Aorta (tissue), 5 donors: ENCODE measurements at regions not wholly inside any gene's neighbourhood (a gene's known extent, or its start where the extent isn't known, plus 50 kb on each side); places are given as distances from the start of the nearest gene placed in this dataset.

Experiments
- ATAC-seq: fragments of 200-7000 bp; cut with Tn5 transposase; one replicate; pipeline ENCODE4 v1.9.1; 2022; ENCODE audit warnings: moderate library complexity; ENCODE audit not compliant: low FRiP score
- DNase-seq, 2 donors: peaks; one replicate each; pipeline ENCODE4 v3.0.0-alpha.2; 2020
- H3K27ac ChIP-seq, 2 donors: one replicate each; pipeline ENCODE4 v1.5.1; 2013; ENCODE audit warnings: low read length in 2 of 2, mild to moderate bottlenecking in 2 of 2, moderate library complexity in 2 of 2, control low read depth in 1 of 2, inconsistent platforms in 1 of 2, low read depth in 1 of 2
- H3K27me3 ChIP-seq, 2 donors: one replicate each; pipeline ENCODE4 v1.6.1; 2013; ENCODE audit warnings: control low read depth in 1 of 2, low read length in 1 of 2, mild to moderate bottlenecking in 1 of 2, moderate library complexity in 1 of 2; ENCODE audit not compliant: insufficient read depth in 2 of 2, control insufficient read depth in 1 of 2
- H3K36me3 ChIP-seq, 2 donors: one replicate each; pipeline ENCODE4 v1.6.1; 2013; ENCODE audit warnings: control low read depth in 1 of 2, low read length in 1 of 2, mild to moderate bottlenecking in 1 of 2; ENCODE audit not compliant: insufficient read depth in 2 of 2, control insufficient read depth in 1 of 2
- H3K4me1 ChIP-seq, 2 donors: one replicate each; pipeline ENCODE4 v1.6.1; 2013; ENCODE audit warnings: low read length in 2 of 2, control low read depth in 1 of 2, mild to moderate bottlenecking in 1 of 2, moderate library complexity in 1 of 2; ENCODE audit not compliant: insufficient read depth in 2 of 2, control insufficient read depth in 1 of 2
- H3K4me3 ChIP-seq, 2 donors: one replicate each; pipeline ENCODE4 v1.5.1; 2013; ENCODE audit warnings: low read length in 2 of 2, control low read depth in 1 of 2, mild to moderate bottlenecking in 1 of 2
- H3K9me3 ChIP-seq: one replicate; pipeline ENCODE4 v1.6.1; 2013; ENCODE audit warnings: mild to moderate bottlenecking, low read length; ENCODE audit not compliant: control insufficient read depth
- WGBS, 2 donors: extraction: QIAGEN DNeasy Blood & Tissue Kit; methylation state at CpG; one replicate each; pipeline ENCODE4 v1.1.7; 2013; 5-methylcytosine and 5-hydroxymethylcytosine counted together
- intact Hi-C, 2 donors: fragments of 100-400 bp; cut with DNase I; formaldehyde crosslinking; loops; one replicate each; pipeline versions ENCODE4 v1.14.2 to v1.15.0; 2022
- donor health status: healthy with polysubstance abuse.
- donor health status: Bipolar disorder and iron deficiency.
- donor health status: DM: no; HTN: no; CAD: no.
- donor health status: DM: no; HTN: no; CAD: no.
- donor health status: DM: yes; HTN: yes; CAD: no.

DNA sequence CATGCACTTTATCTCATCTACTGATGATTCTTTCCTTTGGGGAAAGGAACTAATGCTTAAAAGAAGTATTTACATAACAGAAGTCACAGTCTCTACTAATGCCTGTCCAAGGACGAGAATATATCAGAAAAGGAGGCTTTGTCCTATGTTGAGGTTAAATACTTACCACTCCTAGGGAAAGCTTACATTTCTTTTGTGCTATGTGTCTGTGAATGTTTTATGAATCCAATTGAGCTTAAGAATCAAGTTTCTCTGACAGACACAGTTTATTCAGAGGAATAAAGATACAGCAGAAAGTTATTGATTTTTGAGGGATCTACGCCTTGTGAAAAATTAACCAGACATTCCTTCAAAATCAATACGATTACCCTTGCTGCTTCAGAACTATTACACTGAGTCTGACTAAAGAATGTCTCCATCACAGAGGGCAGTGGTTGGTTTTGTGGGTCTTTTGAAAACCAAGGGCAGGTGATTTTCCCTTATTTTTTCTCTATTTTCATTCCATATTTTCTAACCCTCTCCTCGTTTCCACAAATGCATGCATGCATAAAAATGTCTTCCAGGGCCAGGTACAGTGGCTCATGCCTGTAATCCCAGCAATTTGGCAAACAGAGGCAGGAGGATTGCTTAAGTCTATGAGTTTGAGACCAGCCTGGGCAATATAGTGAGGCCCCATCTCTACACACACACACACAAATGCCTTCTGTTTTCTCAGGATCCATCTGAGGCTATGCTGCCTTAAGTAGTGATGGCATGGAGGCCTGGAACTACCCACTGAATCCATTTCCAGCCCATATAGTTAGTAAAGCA is 1095.1 kb downstream of the GALC start:
- intact Hi-C loops: no loop called here

DNA sequence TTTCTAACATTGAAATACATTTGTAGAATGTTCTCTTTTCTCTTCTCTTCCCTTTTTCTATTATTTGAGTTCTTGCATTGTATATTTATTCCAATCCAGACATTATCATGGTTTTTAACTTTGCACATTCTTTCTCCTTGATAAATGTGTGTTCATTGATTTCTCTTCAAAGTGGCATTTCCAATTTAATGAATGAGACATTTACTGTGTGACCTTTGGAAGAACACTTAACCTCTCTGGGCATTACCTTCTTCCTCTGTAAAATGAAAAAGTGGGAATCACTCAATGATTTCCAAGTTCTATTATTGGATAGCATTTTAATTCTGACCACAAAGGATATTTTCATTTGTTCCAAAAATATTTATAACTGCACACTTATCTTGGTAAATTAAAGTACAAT is 1095.8 kb downstream of the GALC start:
- H3K27ac ChIP-seq: no peak overlapping the region
- H3K4me1 ChIP-seq: no peaks in the 10 kb centered on the region
- DNase-seq (no peak), ATAC-seq (no peak)
- no peaks in the 10 kb centered on the region for H3K27me3 ChIP-seq
- H3K9me3 ChIP-seq: no peaks in the 10 kb centered on the region
- intact Hi-C loops: no loop called here
- no peak overlapping the region for H3K4me3 ChIP-seq
- H3K36me3 ChIP-seq: no peaks in the 10 kb centered on the region

More for the DNA sequence above, 1095.1 kb downstream of the GALC start:
- H3K36me3 ChIP-seq: no peaks in the 10 kb centered on the region
- WGBS, 2 donors: 69 to 74% methylated on average over 4 of the region's 4 CpGs
- DNase-seq (no peak), ATAC-seq (no peak)
- H3K4me3 ChIP-seq: no peak overlapping the region
- H3K27ac ChIP-seq: no peak overlapping the region
- no peaks in the 10 kb centered on the region for H3K9me3 ChIP-seq
- no peaks in the 10 kb centered on the region for H3K27me3 ChIP-seq
- no peaks in the 10 kb centered on the region for H3K4me1 ChIP-seq

DNA sequence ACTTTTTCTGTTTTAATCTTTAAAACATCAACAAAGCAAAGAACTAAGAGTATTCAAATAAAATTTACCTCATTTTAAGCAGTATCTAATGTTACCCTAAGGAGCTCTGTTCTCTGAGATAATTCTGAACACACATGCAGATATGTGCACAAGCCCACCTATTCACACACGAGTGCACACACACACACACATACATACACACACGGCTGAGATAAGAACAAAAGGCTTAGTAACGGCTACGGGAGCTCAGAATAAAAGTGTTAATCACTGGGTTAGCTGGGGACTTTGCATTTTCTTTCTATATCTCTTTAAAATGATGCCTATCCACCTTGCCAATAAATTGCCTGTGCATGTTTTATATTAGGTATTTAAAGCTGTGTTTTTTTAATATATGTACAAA is 1096.3 kb downstream of the GALC start:
- ATAC-seq (no peak), DNase-seq (no peak)
- intact Hi-C loops: no loop called here
- Histone ChIP-seq H3K36me3 (no peaks in the 10 kb centered on the region), H3K4me1 (no peaks in the 10 kb centered on the region), H3K27ac (no peak overlapping the region), H3K27me3 (no peaks in the 10 kb centered on the region), H3K4me3 (no peak overlapping the region), H3K9me3 (no peaks in the 10 kb centered on the region)
- 13 to 15% methylated on average over 4 of the region's 4 CpGs for WGBS, 2 donors

DNA sequence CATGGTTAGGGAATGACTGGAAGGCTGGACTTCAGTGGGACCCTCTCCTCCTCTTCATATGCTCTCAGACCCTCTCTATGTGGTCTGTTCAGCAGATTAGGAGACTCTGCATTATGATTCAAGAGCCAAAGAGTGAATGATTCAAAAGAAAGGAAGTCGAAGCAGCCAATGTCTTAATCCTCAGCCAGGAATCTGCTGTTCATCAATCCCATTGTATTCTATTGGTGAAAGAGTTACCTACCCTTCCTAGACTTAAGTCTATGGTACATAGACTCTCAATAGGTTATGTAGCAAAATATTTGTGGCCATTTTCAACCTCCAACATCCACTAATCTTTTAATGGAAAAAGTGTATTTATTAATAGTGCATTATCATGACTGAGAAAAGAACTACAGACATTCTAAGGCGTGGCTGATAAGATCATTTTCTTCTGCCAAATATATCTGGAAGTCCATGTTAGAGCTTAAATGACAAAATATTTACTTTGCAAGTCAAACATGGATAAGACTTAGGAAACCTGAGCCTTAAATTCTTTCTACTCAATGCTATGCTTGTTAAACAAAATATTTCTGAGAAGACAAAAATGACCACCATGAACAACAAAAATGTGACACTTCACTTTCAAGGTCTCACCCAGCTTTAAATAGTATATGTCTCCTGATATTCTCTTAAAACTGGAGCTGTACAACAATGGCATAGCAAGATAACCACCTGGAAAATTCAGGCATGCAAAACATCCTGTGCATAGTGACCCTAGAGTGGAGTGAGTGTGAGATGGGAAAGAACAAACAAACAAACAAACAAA is 1100.6 kb downstream of the GALC start:
- Histone ChIP-seq H3K4me3 (no peak overlapping the region), H3K36me3 (no peaks in the 10 kb centered on the region), H3K9me3 (no peaks in the 10 kb centered on the region), H3K27me3 (no peaks in the 10 kb centered on the region), H3K4me1 (no peaks in the 10 kb centered on the region), H3K27ac (no peak overlapping the region)
- intact Hi-C loops: no loop called here
- 33 to 50% methylated on average over 2 of the region's 2 CpGs for WGBS, 2 donors
- no peak for DNase-seq
- no peak for ATAC-seq

DNA sequence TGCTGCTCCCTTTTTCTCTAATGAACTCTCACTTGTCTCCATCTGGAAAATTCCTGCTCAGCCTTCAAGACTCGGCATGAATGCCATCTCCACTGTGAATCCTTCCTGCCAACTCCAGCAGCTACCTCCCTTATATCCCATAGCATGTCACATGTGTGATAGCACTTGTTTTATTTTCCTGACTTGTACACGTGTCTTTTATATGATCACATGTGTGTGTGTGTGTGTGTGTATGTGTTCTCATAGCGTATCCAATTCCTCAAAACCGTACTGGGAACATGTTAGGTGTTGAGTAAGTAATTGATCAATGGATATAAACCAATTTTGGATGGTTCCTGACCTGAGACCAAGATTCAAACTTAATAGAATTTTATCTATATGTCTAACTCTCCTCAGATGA is 1107.7 kb downstream of the GALC start:
- no peaks in the 10 kb centered on the region for H3K9me3 ChIP-seq
- intact Hi-C loops: no loop called here
- H3K4me3 ChIP-seq: no peak overlapping the region
- no peak overlapping the region for H3K27ac ChIP-seq
- H3K27me3 ChIP-seq: no peaks in the 10 kb centered on the region
- no peaks in the 10 kb centered on the region for H3K36me3 ChIP-seq
- ATAC-seq: no peak
- no peak for DNase-seq
- no peaks in the 10 kb centered on the region for H3K4me1 ChIP-seq
- WGBS, 2 donors: 81 to 83% methylated on average over 4 of the region's 4 CpGs

DNA sequence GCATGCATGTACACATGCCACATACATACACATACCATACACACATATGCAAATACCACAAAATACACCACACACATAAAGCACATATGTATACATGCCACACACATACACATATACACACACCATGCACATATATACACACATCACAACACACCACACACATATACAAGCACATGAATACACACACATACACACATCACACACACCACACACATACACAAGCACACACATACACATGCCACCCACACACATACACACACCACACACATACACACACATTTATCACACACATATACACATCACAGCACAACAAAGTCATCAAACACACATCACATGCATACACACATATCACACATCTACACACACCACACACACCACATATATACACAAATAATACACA is 1108.5 kb downstream of the GALC start:
- no peaks in the 10 kb centered on the region for H3K27me3 ChIP-seq
- H3K4me1 ChIP-seq: no peaks in the 10 kb centered on the region
- no peaks in the 10 kb centered on the region for H3K9me3 ChIP-seq
- no peak overlapping the region for H3K4me3 ChIP-seq
- no peak for DNase-seq
- no peak overlapping the region for H3K27ac ChIP-seq
- intact Hi-C loops: no loop called here
- no peaks in the 10 kb centered on the region for H3K36me3 ChIP-seq
- no peak for ATAC-seq

DNA sequence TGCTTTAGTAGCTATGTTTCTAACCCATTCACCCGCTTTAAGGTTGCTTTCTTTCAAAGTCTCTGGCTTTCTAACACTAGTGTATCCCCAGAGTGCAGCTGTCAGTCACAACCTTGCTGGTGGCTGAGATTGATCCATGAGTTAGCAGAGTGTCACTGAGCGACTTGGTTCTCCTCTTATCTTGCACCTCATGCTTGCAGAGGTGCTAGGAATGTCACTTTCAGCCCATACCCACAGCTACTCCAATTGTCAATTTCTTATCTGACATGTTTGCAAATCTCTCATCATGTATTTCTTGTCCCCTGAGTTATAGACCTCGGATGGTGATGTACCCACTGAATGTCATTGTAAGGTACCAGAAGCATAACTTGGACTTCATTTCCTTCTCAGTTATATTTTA is 1110.2 kb downstream of the GALC start:
- 50 to 57% methylated on average over 3 of the region's 3 CpGs for WGBS, 2 donors

DNA sequence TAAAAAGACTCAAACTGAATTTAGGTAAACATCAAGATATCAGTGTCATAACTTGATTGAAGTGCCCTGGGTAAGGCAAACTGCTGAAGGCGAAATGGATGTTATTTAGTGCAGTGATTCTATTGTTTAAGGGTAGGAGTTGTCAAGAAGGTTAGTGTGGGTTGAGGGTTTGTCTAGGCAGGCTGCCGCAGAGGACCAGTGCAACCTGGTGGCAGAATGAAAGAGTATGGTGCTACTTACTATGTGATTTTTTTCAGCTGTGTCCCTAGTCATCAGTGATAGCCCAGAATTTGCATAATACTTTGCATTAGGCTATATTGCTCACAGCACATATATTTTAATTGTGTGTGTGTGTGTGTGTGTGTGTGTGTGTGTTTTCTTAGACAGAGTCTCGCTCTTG is 1127.0 kb downstream of the GALC start:
- H3K36me3 ChIP-seq: no peaks in the 10 kb centered on the region
- WGBS, 2 donors: 87 to 88% methylated on average over 3 of the region's 3 CpGs
- ATAC-seq (no peak), DNase-seq (no peak)
- H3K4me3 ChIP-seq: no peak overlapping the region
- no peaks in the 10 kb centered on the region for H3K27me3 ChIP-seq
- H3K9me3 ChIP-seq: no peaks in the 10 kb centered on the region
- H3K4me1 ChIP-seq: no peaks in the 10 kb centered on the region
- intact Hi-C loops: no loop called here
- no peak overlapping the region for H3K27ac ChIP-seq

More for the DNA sequence above, 1110.2 kb downstream of the GALC start:
- Histone ChIP-seq H3K9me3 (no peaks in the 10 kb centered on the region), H3K36me3 (no peaks in the 10 kb centered on the region), H3K4me1 (no peaks in the 10 kb centered on the region), H3K27ac (no peak overlapping the region), H3K4me3 (no peak overlapping the region), H3K27me3 (no peaks in the 10 kb centered on the region)
- ATAC-seq (no peak), DNase-seq (no peak)
- intact Hi-C loops: no loop called here

DNA sequence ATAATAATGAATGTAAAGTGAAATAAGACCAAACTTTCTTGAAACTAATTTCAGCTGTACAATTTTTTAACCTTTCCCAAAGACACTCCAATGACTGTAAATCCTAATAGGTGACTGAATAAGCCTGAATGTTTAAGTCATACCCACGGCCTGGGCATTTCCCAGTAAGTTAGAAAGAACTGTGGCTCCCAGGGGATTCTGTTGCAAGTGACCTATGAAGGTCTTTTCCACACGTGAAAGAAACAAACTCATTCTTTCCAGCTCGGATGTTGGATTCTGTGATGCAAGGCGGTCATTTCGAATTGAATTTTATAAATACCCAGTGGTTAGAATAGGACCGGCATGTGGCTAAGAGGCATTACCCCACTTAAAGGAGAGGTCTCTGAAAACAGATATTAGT is 1134.4 kb downstream of the GALC start:
- ATAC-seq (no peak), DNase-seq (no peak)
- Histone ChIP-seq H3K4me3 (no peak overlapping the region), H3K27me3 (peaks cover 0 to 2% of the 10 kb centered on the region in 2 donors), H3K27ac (no peak overlapping the region), H3K4me1 (no peaks in the 10 kb centered on the region), H3K36me3 (no peaks in the 10 kb centered on the region), H3K9me3 (no peaks in the 10 kb centered on the region)
- 40 to 45% methylated on average over 6 of the region's 6 CpGs for WGBS, 2 donors
- intact Hi-C loops: no loop called here
